WTC11 (cell line): ENCODE measurements at regions not wholly inside any gene's neighbourhood (a gene's known extent, or its start where the extent isn't known, plus 50 kb on each side); places are given as distances from the start of the nearest gene placed in this dataset.

ENCODE experiments used
- ATF3 ChIP-seq: sonication (generic); formaldehyde crosslinking; conservative IDR thresholded peaks from 2 replicates; pipeline ENCODE4 v1.8.1; 2022; ENCODE audit warnings: mild to moderate bottlenecking, missing genetic modification reagents
- CTCF ChIP-seq: fragments of 200-600 bp; IDR thresholded peaks from 2 replicates; pipeline ENCODE4 v1.8.0; 2022; ENCODE audit warnings: antibody characterized with exemption
- ESRRA ChIP-seq: sonication (generic); formaldehyde crosslinking; IDR thresholded peaks from 2 replicates; pipeline ENCODE4 v1.8.1; 2022; ENCODE audit warnings: mild to moderate bottlenecking, missing genetic modification reagents, borderline replicate concordance
- JAZF1 ChIP-seq: fragments of 250-450 bp; sonication (Bioruptor Pico); IDR thresholded peaks from 2 replicates; pipeline ENCODE4 v1.9.0; 2021; ENCODE audit warnings: moderate library complexity, mild to moderate bottlenecking, inconsistent platforms
- MAX ChIP-seq: sonication (generic); formaldehyde crosslinking; IDR thresholded peaks from 2 replicates; pipeline ENCODE4 v1.8.0; 2022; ENCODE audit warnings: mild to moderate bottlenecking, missing genetic modification reagents
- NR1H2 ChIP-seq: sonication (generic); formaldehyde crosslinking; IDR thresholded peaks from 2 replicates; pipeline ENCODE4 v1.9.0; 2021; ENCODE audit warnings: mild to moderate bottlenecking, moderate library complexity, missing genetic modification reagents
- TCF7 ChIP-seq: sonication (generic); formaldehyde crosslinking; IDR thresholded peaks from 2 replicates; pipeline ENCODE4 v1.8.0; 2022; ENCODE audit warnings: mild to moderate bottlenecking, low read depth, missing genetic modification reagents, moderate library complexity

- no peak for TF ChIP-seq CTCF
- no peak for TF ChIP-seq MAX
- no peak for TF ChIP-seq NR1H2 (CRISPR knock-in tag)
- no peak for TF ChIP-seq ATF3 (CRISPR knock-in tag)
- no peak for TF ChIP-seq TCF7 (CRISPR knock-in tag)
- no peak for TF ChIP-seq JAZF1
- no peak for TF ChIP-seq ESRRA (CRISPR knock-in tag)
These were observed 543.7 kb downstream of the ARAP2 start for GRCh38 chr4:35700663-35701062.
